Hindlimb muscle (tissue), 1 donor: ENCODE measurements at regions not wholly inside any gene's neighbourhood (a gene's known extent, or its start where the extent isn't known, plus 50 kb on each side); places are given as distances from the start of the nearest gene placed in this dataset.
"Not testable (repeated sequence)": the region's sequence is repeated elsewhere in the genome, so short reads cannot be mapped to it uniquely, and the experiment has no call there.

Source experiments
- DNase-seq: peaks from one replicate; pipeline ENCODE4 v3.0.0-alpha.2; 2013

DNA sequence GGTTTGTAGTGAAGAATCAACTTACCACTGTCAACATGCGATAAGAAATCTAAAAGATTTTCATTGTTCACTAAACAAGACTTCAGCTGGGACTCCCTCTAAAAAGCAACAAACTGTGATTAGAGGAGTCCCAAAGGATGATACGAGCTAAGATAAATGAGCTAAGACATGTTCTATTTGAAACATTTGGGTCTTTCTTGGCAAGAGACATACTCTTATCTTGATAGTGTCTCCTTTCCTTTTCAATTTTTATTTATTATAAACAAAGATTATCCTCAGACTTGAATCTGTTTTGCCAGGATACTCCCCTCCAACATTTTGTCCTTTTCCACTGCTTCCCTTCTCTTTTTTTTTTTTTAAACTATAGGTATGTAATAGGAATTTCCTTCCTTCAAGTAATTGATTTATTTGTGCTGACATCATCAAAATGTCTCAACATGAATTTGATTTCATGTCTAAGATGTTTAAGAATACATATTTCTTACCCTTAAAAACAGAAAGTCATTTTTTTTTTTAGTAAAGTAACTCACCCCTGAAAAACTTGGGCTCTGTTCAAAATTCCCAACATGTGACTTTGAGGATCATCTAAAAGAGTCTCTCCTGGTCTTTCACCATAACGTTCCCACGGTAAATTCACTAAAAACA lies 158.4 kb upstream of the NRP1 start:
- no peak for DNase-seq

DNA sequence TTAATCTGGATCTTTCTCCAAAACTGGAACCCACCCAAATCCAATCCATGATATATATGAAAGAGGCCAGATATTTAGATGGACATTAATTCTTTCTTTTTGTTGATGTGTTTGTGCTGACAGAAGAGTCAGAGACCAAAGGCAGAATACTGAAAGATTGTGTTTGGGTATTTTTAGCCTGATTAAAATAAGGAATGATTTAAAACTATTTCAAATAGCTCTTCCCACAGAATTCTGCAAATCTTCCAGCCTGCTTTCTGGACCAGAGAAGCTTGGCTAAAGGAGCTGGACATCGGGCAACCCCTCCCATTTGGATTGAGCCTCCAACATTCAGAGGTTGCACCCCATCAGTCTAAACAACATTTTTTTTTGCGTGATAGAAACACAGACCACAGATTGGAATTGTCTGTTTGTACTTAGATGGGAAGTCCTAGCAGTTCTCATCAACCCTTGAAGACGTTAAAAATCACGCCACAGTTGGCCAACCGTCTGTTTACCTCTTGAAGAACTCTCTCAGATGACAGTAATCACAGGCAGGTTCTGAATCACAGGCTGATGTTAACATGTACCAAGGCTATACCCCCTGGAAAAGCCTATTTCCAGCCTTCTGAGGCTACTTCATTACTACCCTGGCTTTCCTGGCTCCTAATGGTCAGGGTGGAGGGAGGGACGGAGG lies 155.2 kb upstream of the NRP1 start:
- DNase-seq, result peak; percentile 37

DNA sequence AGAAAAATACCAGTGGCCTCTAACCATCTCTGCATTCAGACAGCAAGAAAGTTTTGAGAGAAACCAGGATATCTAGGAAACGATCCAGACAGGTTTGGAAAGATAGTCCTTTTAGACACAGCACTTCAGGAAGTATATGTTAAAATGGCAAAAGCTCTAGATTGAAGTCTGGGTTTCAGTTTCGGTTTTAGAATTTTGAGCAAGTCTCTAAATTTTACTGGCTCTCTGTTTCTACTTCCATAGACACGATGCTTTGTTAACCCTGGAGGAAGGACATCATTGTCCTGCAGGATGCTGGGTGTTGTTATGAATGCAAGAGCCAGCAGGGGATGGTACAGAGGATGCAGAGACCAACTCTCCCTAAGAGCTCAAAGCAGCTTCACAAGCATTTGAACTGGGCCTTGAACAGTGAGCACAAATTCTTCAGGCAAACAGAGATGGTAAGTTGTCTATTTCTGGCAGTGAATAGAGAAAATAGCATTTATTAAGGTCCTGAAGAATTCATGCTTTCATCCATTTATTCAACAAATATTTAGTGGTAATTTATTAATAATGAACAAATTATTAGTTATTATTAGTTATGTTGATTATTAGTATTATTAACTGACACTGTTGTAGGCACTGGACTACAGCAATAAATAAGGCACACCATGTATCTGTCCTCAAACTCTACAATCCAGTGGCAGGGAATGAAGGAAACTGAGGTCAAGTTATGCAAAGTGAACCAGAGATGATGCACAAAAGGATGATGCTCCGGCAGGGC lies 152.7 kb upstream of the NRP1 start:
- no peak for DNase-seq

DNA sequence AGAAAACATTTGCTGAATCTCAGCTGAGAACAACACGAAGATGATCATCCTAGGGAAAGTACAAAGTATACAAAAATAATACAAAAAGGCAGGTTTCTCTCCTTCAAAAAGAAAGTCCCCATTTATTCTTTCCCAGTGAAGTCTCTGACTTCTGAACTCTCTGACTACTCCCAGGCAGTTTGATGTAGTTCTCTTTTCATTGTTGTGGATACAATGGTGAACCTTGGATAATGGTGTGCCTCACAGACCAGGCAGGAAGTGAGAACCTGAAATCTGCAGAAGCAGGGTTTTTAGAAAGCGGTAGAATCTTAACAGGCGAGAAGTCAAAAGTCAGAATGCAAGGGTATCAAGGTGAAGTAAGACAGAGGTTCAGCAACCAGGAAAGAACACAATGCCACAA lies 150.8 kb upstream of the NRP1 start:
- DNase-seq, result no peak

DNA sequence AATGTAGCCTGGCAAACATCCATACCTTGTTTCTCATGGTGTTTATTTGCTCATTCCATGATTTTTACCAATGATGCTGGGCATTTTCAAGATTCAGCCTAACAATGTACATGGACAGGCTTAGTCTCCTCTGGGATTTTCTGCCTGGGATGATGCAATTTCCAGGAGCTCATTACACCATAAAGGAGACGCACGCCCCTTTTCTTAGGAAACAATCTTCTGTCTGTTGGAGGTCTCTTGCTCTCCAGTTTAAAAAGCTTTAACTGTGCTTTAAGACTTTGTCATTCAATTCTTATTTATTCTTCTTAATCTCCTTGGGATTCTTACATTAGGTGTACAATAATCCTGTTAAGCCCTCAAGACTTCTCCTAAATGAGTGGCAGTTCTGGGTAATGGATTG lies 150.3 kb upstream of the NRP1 start:
- DNase-seq, result no peak

DNA sequence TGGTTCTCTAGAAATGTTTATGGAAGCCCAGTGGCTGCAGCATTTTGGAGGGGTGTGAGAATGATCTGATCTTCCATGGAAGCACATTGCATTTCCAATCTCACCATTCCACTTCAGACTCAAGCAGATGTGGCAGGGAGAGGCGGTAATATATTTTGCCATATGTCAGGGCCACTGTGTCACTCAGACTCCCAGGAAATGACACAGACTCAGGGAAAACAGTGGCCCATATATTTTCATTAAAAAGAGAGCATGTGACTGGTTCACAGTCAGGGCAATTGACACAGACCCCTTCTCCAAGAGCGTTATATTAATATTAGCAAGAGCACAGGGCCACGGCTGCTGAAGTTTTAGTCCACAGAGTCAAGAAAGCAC lies 149.3 kb upstream of the NRP1 start:
- DNase-seq, result no peak

DNA sequence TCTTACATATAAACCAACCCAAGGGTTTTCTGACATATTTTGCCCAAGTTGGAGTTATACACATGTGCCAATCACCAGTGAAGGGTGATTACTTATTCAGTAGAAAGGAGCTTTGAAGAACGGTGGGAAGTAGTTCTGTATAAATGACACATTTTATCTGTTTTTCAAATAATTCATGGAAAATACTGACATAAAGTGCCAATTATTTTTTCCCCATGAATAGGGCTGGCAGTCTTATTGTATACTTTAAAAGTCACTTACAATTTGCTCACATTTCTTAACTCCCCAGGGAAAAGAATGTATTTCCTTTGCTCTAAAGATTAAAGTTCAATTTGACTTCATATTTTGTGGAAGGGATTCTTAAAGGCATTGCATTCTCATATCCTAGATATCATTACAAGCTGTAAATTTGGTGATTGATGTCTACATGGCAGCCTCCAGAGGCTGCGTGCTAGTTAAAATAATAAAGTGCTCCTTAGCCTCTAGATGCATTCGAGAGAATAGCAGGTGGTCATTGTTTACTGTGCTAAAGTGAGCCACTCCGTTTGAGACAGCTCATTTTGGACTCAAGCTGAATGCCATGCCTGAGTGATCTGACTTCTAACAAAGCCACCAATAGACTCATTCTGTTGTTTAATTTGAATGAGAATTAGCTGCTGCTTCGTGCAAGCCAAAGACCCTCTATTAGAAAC lies 148.8 kb upstream of the NRP1 start:
- no peak for DNase-seq

DNA sequence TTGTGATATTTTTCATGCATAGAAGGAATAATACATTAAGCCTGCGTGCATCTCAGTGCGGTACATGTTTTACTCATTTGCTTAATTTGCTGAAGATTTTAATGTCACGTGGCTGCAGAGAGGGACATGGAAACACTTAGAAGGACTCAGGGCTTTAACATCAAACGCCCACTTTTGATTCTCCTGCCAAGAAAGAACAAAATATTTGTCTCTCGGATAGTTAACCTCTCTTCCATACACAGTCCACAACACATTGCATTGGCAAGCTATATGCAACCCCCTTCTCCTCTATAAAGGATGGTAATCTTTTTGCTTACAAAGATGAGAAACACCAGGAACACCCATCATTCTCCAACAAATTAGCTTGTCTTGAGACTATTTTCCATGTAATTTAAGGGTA lies 148.0 kb upstream of the NRP1 start:
- DNase-seq, result no peak

DNA sequence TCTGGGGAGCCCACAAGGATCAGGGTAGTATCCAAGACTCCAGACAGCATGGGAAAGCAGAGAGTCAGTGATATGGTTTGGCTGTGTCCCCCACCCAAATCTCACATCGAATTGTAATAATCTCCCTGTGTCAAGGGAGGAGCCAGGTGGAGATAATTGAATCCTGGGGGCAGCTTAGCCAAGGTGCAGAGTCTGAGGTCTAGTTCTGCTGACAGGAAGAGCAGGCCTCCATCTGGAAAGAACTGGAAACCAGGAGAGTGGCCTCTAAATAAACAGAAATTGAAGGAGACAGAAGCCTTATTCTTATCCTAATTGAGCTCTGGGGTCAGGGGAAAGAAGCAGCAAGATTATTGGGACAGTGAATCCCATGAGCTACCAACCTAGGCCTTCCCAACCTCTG lies 146.7 kb upstream of the NRP1 start:
- no peak for DNase-seq

DNA sequence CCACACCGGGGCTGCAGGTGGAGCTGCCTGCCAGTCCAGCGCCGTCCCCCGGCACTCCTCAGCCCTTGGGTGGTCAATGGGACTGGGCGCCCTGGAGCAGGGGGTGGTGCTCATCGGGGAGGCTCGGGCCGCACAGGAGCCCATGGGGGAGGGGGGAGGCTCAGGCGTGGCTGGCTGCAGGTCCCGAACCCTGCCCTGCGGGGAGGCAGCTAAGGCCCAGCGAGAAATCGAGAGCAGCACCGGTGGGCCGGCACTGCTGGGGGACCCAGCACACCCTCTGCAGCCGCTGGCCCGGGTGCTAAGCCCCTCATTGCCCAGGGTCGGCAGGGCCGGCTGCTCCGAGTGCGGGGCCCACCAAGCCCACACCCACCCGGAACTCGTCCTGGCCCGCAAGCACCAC lies 145.9 kb upstream of the NRP1 start:
- DNase-seq, result not testable (repeated sequence)

DNA sequence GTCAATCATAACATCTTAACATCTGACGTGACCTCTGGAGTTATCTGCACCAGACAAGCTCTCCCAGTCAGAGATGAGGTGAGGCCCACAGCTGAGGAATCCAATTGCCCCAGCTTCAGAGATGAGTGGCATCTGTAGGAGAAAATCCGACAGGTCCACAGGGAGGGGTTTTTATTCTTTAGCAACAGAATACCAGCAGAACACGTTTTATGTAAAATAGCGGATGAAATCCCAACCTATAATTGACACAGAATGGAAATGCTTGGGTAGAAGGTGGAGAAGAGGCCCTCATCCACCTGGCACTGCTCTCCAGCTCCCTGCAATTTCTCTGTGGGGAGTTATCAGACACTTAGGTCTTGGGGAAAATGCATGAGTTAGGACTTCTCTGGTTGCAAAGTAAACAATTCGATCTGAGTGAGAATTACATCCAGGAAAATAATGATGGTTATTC lies 144.2 kb upstream of the NRP1 start:
- no peak for DNase-seq

DNA sequence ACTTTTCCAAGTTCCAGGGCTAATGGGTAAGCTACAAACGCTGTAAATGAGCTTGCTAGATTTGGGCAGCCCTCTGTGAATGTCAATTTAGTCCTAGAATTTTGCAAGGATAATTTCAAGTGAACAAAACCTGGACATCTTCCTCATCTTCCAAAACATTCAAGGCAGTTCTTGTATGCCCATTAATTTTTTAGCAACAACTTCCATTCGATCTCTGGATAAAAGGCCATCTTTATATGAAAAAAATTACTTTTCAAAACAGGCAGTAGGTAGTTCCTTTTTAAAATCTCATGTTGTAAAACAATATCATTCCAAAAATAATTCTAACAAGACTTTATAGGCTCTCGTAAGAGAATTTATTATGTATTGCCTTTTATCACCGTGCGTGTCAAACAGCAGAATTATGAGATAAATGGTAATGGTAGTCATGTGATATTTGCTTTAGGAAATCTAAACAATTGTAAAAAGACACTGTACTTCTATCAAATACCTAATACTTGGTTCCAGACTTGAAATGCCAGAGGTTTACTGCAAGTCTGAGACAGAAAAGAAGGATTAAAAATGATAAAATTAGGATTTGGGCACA lies 143.7 kb upstream of the NRP1 start:
- no peak for DNase-seq

DNA sequence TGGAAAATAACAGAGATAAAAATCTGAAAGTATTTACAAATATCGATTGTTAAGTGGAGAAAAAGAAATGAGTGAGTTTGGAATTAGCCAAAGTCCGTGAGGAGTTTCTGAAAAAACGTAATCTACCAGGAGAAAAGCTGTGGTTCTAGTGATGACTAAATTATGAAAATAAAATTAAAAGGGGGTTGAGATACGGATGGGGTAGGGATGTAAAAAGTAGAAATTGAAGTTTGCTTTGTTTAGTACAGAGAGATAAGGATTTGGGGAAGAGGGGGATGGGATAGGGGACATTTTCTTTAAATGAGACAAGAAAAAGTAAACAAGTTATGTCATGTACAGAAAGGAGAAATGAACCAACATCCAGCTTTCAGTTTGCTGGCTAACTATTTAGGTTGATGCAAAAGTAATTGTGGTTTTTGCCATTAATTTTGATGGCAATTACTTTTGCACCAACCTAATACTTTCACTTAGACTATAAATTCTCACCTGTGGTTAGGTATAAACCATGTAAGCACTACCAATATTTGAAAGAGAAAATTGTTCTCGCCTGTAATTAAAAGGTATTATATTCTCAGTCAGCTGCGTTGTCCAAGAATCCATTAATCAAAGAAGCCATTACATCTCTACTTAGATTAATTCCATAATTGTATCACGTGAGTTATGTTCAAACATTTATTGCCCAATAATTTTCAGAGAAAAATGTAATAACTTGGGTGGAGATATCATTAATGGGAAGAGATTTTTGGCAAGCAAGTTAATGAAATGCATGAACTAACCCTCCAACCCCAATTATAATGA lies 143.0 kb upstream of the NRP1 start:
- DNase-seq, result no peak

DNA sequence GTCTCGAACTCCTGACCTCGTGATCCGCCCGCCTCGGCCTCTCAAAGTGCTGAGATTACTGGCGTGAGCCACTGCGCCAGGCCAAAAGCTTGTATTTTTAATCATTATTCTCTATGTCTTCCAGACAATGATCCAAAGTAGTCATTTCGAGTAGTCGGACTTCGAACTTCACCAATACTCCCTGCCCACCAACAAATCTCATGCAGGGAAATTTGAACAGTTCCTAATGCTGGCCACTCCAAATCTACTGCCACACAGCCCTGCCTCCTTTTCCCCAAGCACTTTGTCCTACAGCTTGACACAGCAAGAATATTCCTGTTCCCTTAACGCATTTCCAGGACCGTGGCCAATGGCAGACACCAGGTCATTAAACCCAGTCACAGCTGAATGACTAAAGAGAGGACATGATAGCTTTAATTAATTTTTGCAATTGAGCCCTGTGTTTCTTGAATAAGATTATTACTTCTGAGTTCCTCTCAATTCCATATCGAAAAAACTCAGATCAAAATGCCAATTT lies 142.3 kb upstream of the NRP1 start:
- DNase-seq, result no peak

DNA sequence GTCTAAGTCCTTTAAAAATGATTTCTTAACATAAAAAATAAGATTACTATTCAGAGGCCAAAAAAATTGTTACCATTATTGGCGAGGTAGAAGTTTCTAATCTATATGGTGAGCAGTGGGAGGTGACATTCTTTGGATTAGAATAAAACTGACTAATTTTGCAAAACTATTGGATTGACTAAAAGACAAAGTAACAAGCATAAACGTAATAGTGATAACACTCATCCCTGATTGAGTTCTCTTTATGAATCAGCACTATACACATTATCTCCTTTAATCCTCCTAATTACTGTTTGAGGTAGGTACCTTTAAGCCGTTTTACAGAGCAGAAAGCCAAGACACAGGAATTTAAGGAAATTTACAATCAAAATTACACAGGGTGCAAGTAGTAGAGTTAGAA lies 139.2 kb upstream of the NRP1 start:
- no peak for DNase-seq

DNA sequence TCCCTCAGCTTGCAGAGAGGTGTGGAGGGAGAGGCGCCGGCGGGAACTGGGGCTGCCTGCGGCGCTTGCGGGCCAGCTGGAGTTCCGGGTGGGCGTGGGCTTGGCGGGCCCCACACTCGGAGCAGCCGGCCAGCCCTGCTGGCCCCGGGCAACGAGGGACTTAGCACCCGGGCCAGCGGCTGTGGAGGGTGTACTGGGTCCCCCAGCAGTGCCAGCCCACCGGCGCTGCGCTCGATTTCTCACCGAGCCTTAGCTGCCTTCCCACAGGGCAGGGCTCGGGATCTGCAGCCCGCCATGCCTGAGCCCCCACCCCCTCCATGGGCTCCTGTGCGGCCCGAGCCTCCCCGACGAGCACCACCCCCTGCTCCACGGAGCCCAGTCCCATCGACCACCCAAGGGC lies 133.5 kb upstream of the NRP1 start:
- not testable (repeated sequence) for DNase-seq

DNA sequence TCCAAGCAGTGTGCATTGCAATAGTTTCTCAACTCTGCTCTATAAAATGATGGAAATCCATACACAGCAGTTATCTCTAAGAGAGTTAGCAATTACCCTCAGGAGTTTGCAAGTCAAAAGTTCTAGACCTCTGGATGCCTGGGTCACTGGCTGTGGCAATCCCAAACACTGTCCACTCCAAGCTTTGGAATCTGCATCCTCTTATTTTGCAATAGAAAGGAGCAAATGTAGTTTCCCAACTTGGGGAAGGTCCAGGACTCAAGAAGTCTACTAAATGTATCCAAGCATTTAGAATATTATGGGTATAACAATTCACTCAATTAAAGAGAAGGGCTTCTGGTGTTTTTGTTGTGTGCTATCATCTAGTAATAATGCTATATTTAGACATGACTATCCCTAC lies 131.3 kb upstream of the NRP1 start:
- no peak for DNase-seq

DNA sequence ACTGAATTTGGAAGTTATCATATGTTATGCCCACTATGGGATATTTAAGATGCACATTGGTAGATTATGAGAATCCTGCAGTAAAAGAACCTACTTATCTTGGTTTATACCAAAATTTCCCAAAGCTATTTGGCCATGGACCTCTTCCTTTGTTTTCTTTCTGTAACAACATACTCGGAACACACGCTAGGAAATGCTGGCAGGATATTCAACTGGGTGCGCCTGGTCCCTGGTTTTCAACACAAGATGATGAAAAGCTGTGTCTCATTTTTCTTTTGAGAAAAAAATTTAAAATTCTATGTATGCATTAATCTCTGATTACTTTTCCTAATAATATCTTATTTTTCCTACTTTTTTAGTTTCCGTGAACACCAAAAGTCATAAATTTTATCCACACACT lies 128.5 kb upstream of the NRP1 start:
- DNase-seq, result no peak

DNA sequence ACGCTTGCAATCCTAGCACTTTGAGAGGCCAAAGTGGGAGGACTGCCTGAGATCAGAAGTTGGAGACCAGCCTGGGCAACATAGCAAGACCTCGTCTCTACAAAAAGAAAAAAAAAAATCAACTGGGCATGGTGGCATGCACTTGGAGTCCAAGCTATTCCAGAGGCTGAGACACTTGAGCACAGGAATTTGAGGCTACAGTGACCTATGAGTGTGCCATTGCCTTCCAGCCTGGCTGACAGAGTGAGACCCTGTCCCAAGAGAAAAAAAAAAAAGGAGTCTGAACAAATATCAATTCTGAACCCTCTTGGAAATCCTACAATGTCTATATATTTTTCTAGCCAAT lies 126.8 kb upstream of the NRP1 start:
- no peak for DNase-seq

DNA sequence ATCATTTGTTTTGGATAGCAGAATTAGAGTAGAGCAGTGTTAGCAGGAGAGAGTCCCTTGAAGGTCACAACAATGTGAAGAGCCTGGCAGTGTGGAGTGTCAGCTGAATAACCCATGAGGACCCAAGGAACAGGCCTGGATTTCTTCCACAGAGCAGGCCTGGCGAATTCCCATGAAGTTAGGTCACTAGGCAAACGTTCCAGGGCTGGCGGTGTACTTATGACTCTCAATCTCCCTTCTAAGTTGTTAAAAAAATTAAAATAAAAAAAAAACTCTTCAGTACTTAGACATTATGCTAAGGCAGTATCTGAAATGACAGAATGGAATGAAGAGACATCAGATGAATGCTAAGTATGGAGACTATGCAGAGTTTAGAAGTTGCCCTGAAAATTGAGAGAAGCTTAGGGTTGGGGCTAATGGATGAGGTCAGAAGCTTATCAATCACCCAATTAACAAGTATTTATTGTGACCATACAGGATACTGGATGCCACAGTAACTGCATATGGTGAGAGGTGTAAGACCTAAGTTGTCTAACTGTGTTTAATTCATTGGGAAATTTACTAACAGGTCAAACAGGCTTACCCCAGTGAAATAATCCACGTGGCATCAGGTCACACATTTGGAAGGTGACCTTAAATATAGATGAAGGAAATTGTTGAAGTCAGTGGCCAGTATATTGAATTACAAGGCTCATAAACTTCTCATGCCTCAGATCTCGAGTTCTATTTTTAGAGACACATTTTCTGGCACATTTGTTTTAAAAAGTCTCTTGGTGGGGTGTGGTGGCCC lies 126.2 kb upstream of the NRP1 start:
- no peak for DNase-seq

DNA sequence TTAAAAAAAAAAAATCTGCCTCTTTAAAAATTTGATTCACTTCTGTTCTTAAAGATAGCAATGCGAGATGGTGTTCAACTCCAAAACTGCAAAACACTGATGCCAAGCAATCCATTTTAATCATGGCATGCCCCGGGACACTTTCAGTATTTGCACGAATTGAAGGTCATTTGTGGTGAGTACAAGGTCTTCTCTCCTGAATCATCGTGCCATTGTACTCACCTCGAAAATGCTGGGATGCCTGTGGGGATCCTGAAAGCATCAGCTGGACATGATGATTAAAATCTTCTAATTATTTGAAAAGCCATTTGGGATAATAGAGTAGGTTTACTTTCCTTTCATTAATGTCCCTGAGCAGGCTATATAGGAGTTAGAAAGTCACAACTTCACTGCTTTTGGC lies 125.1 kb upstream of the NRP1 start:
- DNase-seq, result no peak
